ENCODE measurements at regions not wholly inside any gene's neighbourhood (a gene's known extent, or its start where the extent isn't known, plus 50 kb on each side); places are given as distances from the start of the nearest gene placed in this dataset.

DNA sequence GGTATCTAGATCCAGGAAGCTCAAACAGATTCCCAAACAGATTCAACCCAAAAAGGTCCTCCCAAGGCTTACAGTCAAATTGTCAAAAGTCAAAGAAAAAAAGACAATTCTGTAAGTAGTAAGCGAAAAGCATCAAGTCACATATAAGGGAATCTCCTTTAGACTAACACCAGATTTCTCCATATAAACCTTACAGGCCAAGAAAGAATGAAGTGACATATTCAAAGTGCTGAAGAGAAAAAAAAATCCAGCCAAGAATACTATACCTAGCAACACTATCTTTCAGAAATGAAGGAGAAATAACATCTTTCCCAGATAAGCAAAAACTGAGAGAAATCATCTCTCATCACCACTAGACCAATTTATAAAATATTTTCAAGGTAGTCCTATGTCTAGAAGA is 79.6 kb upstream of the LGR5 start:
- TF ChIP-seq, protein P1, sequence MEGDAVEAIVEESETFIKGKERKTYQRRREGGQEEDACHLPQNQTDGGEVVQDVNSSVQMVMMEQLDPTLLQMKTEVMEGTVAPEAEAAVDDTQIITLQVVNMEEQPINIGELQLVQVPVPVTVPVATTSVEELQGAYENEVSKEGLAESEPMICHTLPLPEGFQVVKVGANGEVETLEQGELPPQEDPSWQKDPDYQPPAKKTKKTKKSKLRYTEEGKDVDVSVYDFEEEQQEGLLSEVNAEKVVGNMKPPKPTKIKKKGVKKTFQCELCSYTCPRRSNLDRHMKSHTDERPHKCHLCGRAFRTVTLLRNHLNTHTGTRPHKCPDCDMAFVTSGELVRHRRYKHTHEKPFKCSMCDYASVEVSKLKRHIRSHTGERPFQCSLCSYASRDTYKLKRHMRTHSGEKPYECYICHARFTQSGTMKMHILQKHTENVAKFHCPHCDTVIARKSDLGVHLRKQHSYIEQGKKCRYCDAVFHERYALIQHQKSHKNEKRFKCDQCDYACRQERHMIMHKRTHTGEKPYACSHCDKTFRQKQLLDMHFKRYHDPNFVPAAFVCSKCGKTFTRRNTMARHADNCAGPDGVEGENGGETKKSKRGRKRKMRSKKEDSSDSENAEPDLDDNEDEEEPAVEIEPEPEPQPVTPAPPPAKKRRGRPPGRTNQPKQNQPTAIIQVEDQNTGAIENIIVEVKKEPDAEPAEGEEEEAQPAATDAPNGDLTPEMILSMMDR (conservative IDR thresholded peaks at IDR 0.05 in 1 of 2, IDR thresholded peaks at IDR 0.05 in 1 of 2; ENCODE audit: low read depth in 1 of 2, low read length in 2 of 2) = no peak
- TF ChIP-seq EZH2 (IDR thresholded peaks at IDR 0.05; ENCODE audit: low read length, missing control alignments) = no peak
- Histone ChIP-seq H2AFZ (ENCODE audit: low read length) (no peak overlapping the region), H3K4me3 (replicated peaks in 1 of 4; ENCODE audit: control extremely low read depth in 1 of 4, insufficient read depth in 1 of 4, low read depth in 3 of 4, low read length in 4 of 4) (no peak overlapping the region), H3K27ac (ENCODE audit: insufficient read depth, low read length) (no peak overlapping the region), H3K79me2 (ENCODE audit: control insufficient read depth, insufficient read depth, low read length) (no peaks in the 10 kb centered on the region), H4K20me1 (ENCODE audit: control insufficient read depth, extremely low read depth, insufficient read depth, low read length) (no peaks in the 10 kb centered on the region), H3K36me3 (ENCODE audit: control insufficient read depth, insufficient read depth, low read length) (no peaks in the 10 kb centered on the region), H3K9ac (ENCODE audit: insufficient read depth, low read length) (no peak overlapping the region), H3K4me2 (ENCODE audit: extremely low read depth, insufficient read depth, low read length) (no peak overlapping the region), H3K4me1 (ENCODE audit: control insufficient read depth, extremely low read depth, insufficient read depth, low read length) (no peaks in the 10 kb centered on the region), H3K9me3 (ENCODE audit: control insufficient read depth, insufficient read depth, low read depth, low read length) (no peaks in the 10 kb centered on the region), H3K27me3 (ENCODE audit: control insufficient read depth, insufficient read depth, low read length) (no peaks in the 10 kb centered on the region)
- DNase-seq (ENCODE audit: low read depth in 2 of 2) = no peak

DNA sequence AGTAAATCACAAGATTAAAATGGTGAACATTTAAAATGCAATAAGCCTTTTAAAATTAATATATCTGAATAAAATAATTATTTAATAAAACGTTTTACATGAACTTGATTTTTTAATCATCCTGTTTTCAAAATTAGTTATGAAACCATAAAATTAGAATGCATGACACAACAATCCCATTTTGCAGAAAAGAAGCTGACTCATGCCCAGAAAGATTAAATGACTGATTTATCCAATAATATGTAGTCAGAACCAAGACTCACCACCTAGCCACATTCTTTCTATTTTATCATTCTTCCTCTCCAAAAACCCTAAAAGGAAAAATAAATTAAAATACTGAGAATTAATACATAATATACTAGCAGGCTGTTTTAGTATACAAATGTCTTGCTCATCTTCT is 83.0 kb upstream of the LGR5 start:
- no peak for TF ChIP-seq EZH2 (IDR thresholded peaks at IDR 0.05; ENCODE audit: low read length, missing control alignments)
- no peaks in the 10 kb centered on the region for H3K4me1 ChIP-seq (ENCODE audit: control insufficient read depth, extremely low read depth, insufficient read depth, low read length)
- no peaks in the 10 kb centered on the region for H3K36me3 ChIP-seq (ENCODE audit: control insufficient read depth, insufficient read depth, low read length)
- no peaks in the 10 kb centered on the region for H3K9me3 ChIP-seq (ENCODE audit: control insufficient read depth, insufficient read depth, low read depth, low read length)
- H2AFZ ChIP-seq (ENCODE audit: low read length) = no peak overlapping the region
- H3K27ac ChIP-seq (ENCODE audit: insufficient read depth, low read length) = no peak overlapping the region
- H4K20me1 ChIP-seq (ENCODE audit: control insufficient read depth, extremely low read depth, insufficient read depth, low read length) = no peaks in the 10 kb centered on the region
- H3K4me3 ChIP-seq (replicated peaks in 1 of 4; ENCODE audit: control extremely low read depth in 1 of 4, insufficient read depth in 1 of 4, low read depth in 3 of 4, low read length in 4 of 4) = no peak overlapping the region
- H3K4me2 ChIP-seq (ENCODE audit: extremely low read depth, insufficient read depth, low read length) = no peak overlapping the region
- H3K27me3 ChIP-seq (ENCODE audit: control insufficient read depth, insufficient read depth, low read length) = no peaks in the 10 kb centered on the region
- no peaks in the 10 kb centered on the region for H3K79me2 ChIP-seq (ENCODE audit: control insufficient read depth, insufficient read depth, low read length)
- H3K9ac ChIP-seq (ENCODE audit: insufficient read depth, low read length) = no peak overlapping the region
- DNase-seq (ENCODE audit: low read depth in 2 of 2) = no peak

DNA sequence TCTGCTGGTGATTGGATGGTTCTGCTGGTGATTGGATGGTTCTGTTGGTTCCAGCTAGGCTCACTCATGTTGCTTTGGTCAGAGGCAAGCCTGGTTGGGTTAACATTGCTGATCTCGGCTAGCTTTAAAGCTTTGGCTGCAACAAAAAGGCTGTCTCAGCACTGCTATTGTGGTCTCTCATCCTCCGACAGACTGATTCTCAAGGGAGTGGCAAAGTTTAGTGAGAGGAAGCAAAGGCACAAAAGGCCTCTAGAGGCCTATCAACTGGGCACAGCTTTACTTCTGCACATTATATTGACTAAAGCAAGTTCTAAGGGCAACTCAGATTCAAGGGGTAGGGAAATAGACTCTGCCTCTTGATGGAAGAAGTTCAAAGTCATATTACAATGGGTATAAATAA is 84.7 kb upstream of the LGR5 start:
- TF ChIP-seq, protein P1 (conservative IDR thresholded peaks at IDR 0.05 in 1 of 2, IDR thresholded peaks at IDR 0.05 in 1 of 2; ENCODE audit: low read depth in 1 of 2, low read length in 2 of 2) = no peak
- no peak for TF ChIP-seq EZH2 (IDR thresholded peaks at IDR 0.05; ENCODE audit: low read length, missing control alignments)
- no peak overlapping the region for H2AFZ ChIP-seq (ENCODE audit: low read length)
- DNase-seq (ENCODE audit: low read depth in 2 of 2) = no peak
- no peaks in the 10 kb centered on the region for H3K4me1 ChIP-seq (ENCODE audit: control insufficient read depth, extremely low read depth, insufficient read depth, low read length)
- H3K27ac ChIP-seq (ENCODE audit: insufficient read depth, low read length) = no peak overlapping the region
- H3K27me3 ChIP-seq (ENCODE audit: control insufficient read depth, insufficient read depth, low read length) = no peaks in the 10 kb centered on the region
- H3K36me3 ChIP-seq (ENCODE audit: control insufficient read depth, insufficient read depth, low read length) = no peaks in the 10 kb centered on the region
- no peak overlapping the region for H3K4me2 ChIP-seq (ENCODE audit: extremely low read depth, insufficient read depth, low read length)
- H4K20me1 ChIP-seq (ENCODE audit: control insufficient read depth, extremely low read depth, insufficient read depth, low read length) = no peaks in the 10 kb centered on the region
- no peak overlapping the region for H3K4me3 ChIP-seq (replicated peaks in 1 of 4; ENCODE audit: control extremely low read depth in 1 of 4, insufficient read depth in 1 of 4, low read depth in 3 of 4, low read length in 4 of 4)
- H3K9ac ChIP-seq (ENCODE audit: insufficient read depth, low read length) = no peak overlapping the region
- no peaks in the 10 kb centered on the region for H3K79me2 ChIP-seq (ENCODE audit: control insufficient read depth, insufficient read depth, low read length)
- no peaks in the 10 kb centered on the region for H3K9me3 ChIP-seq (ENCODE audit: control insufficient read depth, insufficient read depth, low read depth, low read length)

Data from fibroblast of lung (primary cell).